ENCODE measurements at regions not wholly inside any gene's neighbourhood (a gene's known extent, or its start where the extent isn't known, plus 50 kb on each side); places are given as distances from the start of the nearest gene placed in this dataset.

- no peaks in the 10 kb centered on the region for H3K9me3 ChIP-seq (ENCODE audit: control insufficient read depth, insufficient read depth, low read depth, low read length)
- H3K27me3 ChIP-seq (ENCODE audit: control insufficient read depth, insufficient read depth, low read length), result peaks cover 3% of the 10 kb centered on the region
- POLR2A ChIA-PET, result no interaction called here
- TF ChIP-seq, protein P1, sequence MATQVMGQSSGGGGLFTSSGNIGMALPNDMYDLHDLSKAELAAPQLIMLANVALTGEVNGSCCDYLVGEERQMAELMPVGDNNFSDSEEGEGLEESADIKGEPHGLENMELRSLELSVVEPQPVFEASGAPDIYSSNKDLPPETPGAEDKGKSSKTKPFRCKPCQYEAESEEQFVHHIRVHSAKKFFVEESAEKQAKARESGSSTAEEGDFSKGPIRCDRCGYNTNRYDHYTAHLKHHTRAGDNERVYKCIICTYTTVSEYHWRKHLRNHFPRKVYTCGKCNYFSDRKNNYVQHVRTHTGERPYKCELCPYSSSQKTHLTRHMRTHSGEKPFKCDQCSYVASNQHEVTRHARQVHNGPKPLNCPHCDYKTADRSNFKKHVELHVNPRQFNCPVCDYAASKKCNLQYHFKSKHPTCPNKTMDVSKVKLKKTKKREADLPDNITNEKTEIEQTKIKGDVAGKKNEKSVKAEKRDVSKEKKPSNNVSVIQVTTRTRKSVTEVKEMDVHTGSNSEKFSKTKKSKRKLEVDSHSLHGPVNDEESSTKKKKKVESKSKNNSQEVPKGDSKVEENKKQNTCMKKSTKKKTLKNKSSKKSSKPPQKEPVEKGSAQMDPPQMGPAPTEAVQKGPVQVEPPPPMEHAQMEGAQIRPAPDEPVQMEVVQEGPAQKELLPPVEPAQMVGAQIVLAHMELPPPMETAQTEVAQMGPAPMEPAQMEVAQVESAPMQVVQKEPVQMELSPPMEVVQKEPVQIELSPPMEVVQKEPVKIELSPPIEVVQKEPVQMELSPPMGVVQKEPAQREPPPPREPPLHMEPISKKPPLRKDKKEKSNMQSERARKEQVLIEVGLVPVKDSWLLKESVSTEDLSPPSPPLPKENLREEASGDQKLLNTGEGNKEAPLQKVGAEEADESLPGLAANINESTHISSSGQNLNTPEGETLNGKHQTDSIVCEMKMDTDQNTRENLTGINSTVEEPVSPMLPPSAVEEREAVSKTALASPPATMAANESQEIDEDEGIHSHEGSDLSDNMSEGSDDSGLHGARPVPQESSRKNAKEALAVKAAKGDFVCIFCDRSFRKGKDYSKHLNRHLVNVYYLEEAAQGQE (IDR thresholded peaks at IDR 0.05; ENCODE audit: insufficient read depth in 1 of 2, low read depth in 2 of 2, low read length in 1 of 2), result no peak
- no peak for TF ChIP-seq POLR2AphosphoS5 (IDR thresholded peaks at IDR 0.05; ENCODE audit: low read depth, low read length)
- no peak for TF ChIP-seq TCF7L2 (IDR thresholded peaks at IDR 0.05; ENCODE audit: low read depth, low read length)
- no peak for TF ChIP-seq CTCF (IDR thresholded peaks at IDR 0.05)
- no peak for TF ChIP-seq SIN3A (IDR thresholded peaks at IDR 0.05; ENCODE audit: borderline replicate concordance, insufficient read depth, low read depth, low read length)
- H3K4me1 ChIP-seq (ENCODE audit: control insufficient read depth, insufficient read depth, low read length), result no peaks in the 10 kb centered on the region
- no peak overlapping the region for H3K27ac ChIP-seq (ENCODE audit: low read length)
- in situ Hi-C loops (cut with HindIII; ENCODE audit: low pct_unique_long_range_greater_than_20kb, low sequenced_read_pairs), result no loop called here
- intact Hi-C loops (cut with micrococcal nuclease; ENCODE audit: unreplicated experiment), result no loop called here
- CTCF ChIA-PET, result no interaction called here
- no TSS peak for BruUV-seq (replicated peaks)
- H3K36me3 ChIP-seq (ENCODE audit: control insufficient read depth, insufficient read depth, low read length), result no peaks in the 10 kb centered on the region
- ATAC-seq (no peak), DNase-seq (ENCODE audit: low read depth, low spot score) (no peak)
- no peak overlapping the region for H3K4me3 ChIP-seq (ENCODE audit: low read depth in 2 of 2, low read length in 2 of 2)
Measured at GRCh38 chr11:134835561-134835960, 423.5 kb upstream of the B3GAT1 start.

DNA sequence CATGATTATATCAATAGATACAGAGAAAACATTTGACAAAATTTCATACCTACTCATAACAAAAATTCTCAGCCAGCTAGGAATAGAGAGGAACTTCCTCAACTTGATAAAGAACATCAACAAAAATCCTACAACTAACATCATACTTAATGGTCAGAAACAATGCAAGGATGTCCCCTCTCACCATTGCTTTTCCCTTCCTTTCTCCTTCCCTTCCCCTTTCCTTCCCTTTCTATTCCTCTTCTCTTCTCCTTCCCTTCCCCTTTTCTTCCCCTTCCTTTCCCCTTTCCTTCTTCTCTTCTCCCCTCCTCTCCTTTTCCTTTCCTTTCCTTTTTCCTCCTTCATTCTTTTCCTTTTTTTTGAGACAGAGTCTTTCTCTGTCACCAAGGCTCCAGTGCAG, 418.3 kb upstream of the B3GAT1 start:
- TF ChIP-seq, protein P1 (IDR thresholded peaks at IDR 0.05; ENCODE audit: insufficient read depth in 1 of 2, low read depth in 2 of 2, low read length in 1 of 2), result no peak
- TF ChIP-seq TCF7L2 (IDR thresholded peaks at IDR 0.05; ENCODE audit: low read depth, low read length) (no peak), POLR2AphosphoS5 (IDR thresholded peaks at IDR 0.05; ENCODE audit: low read depth, low read length) (no peak), CTCF (IDR thresholded peaks at IDR 0.05) (no peak), SIN3A (IDR thresholded peaks at IDR 0.05; ENCODE audit: borderline replicate concordance, insufficient read depth, low read depth, low read length) (no peak)
- Histone ChIP-seq H3K36me3 (ENCODE audit: control insufficient read depth, insufficient read depth, low read length) (no peaks in the 10 kb centered on the region), H3K27me3 (ENCODE audit: control insufficient read depth, insufficient read depth, low read length) (peaks cover 7% of the 10 kb centered on the region; the same call in 1 of the 2 replicates), H3K4me3 (ENCODE audit: low read depth in 2 of 2, low read length in 2 of 2) (no peak overlapping the region), H3K4me1 (ENCODE audit: control insufficient read depth, insufficient read depth, low read length) (no peaks in the 10 kb centered on the region), H3K27ac (ENCODE audit: low read length) (no peak overlapping the region), H3K9me3 (ENCODE audit: control insufficient read depth, insufficient read depth, low read depth, low read length) (no peaks in the 10 kb centered on the region)
- intact Hi-C loops (cut with micrococcal nuclease; ENCODE audit: unreplicated experiment), result no loop called here
- ATAC-seq (no peak), DNase-seq (ENCODE audit: low read depth, low spot score) (no peak)
- in situ Hi-C loops (cut with HindIII; ENCODE audit: low pct_unique_long_range_greater_than_20kb, low sequenced_read_pairs), result no loop called here
- ChIA-PET POLR2A (no interaction called here), CTCF (no interaction called here)
- no TSS peak for BruUV-seq (replicated peaks)

All from Panc1 (cell line).